Neural cell (in vitro differentiated cells): ENCODE measurements at regions not wholly inside any gene's neighbourhood (a gene's known extent, or its start where the extent isn't known, plus 50 kb on each side); places are given as distances from the start of the nearest gene placed in this dataset.

ENCODE experiments used
- H2AFZ ChIP-seq: fragments of 200-600, 300-800 bp; sonication (generic), shearing (Covaris generic); 2 replicates; pipeline ENCODE4 v1.6.0; 2014; ENCODE audit warnings: low read depth, mild to moderate bottlenecking, antibody characterized with exemption, low read length, moderate library complexity
- H3F3A ChIP-seq: fragments of 200-600 bp; shearing (Covaris generic); 2 replicates; pipeline ENCODE4 v1.6.1; 2016; ENCODE audit warnings: mild to moderate bottlenecking, moderate library complexity, mixed read lengths, antibody characterized with exemption, low read length; ENCODE audit not compliant: insufficient read depth, poor library complexity, severe bottlenecking
- H3K27ac ChIP-seq: fragments of 200-600, 300-800 bp; sonication (generic), shearing (Covaris generic); 2 replicates; pipeline ENCODE4 v1.5.1; 2014; ENCODE audit warnings: mild to moderate bottlenecking, low read length, moderate library complexity
- H3K27me3 ChIP-seq: fragments of 300-800, 200-600 bp; sonication (generic), shearing (Covaris generic); 2 replicates; pipeline ENCODE4 v1.6.0; 2014; ENCODE audit warnings: mild to moderate bottlenecking, low read depth, low read length, moderate library complexity; ENCODE audit not compliant: insufficient read depth
- H3K36me3 ChIP-seq: fragments of 300-800, 200-600 bp; sonication (generic), shearing (Covaris generic); 2 replicates; pipeline ENCODE4 v1.5.1; 2014; ENCODE audit warnings: mild to moderate bottlenecking, antibody characterized with exemption, low read length, moderate library complexity; ENCODE audit not compliant: insufficient read depth
- H3K4me2 ChIP-seq: fragments of 300-800, 200-600 bp; sonication (generic), shearing (Covaris generic); 2 replicates; pipeline ENCODE4 v1.6.0; 2014; ENCODE audit warnings: mild to moderate bottlenecking, low read length
- H3K4me3 ChIP-seq: fragments of 300-800, 200-600 bp; sonication (generic), shearing (Covaris generic); 2 replicates; pipeline ENCODE4 v1.5.1; 2014; ENCODE audit warnings: mild to moderate bottlenecking, low read length, moderate library complexity
- H3K79me2 ChIP-seq: fragments of 200-600 bp; shearing (Covaris generic); replicated peaks from 2 replicates; pipeline ENCODE4 v1.6.0; 2014; ENCODE audit warnings: mild to moderate bottlenecking, low read length, moderate library complexity; ENCODE audit not compliant: insufficient read depth
- H3K9ac ChIP-seq: fragments of 300-800, 200-600 bp; sonication (generic), shearing (Covaris generic); 2 replicates; pipeline ENCODE4 v1.6.1; 2016; ENCODE audit warnings: mild to moderate bottlenecking, low read length, mixed read lengths
- H3K9me2 ChIP-seq: fragments of 200-600 bp; shearing (Covaris generic); 2 replicates; pipeline ENCODE4 v1.6.1; 2016; ENCODE audit warnings: mild to moderate bottlenecking, low read length, mixed read lengths; ENCODE audit not compliant: insufficient read depth
- H3K9me3 ChIP-seq: fragments of 200-600, 300-800 bp; sonication (generic), shearing (Covaris generic); 2 replicates; pipeline ENCODE4 v1.6.1; 2016; ENCODE audit warnings: mild to moderate bottlenecking, mixed run types, low read length, moderate library complexity, mixed read lengths
- H4K20me1 ChIP-seq: fragments of 200-600 bp; shearing (Covaris generic); 2 replicates; pipeline ENCODE4 v1.6.1; 2016; ENCODE audit warnings: mild to moderate bottlenecking, mixed run types; ENCODE audit not compliant: insufficient read depth
- CTCF ChIP-seq: fragments of 450-650 bp; IDR thresholded peaks from 2 replicates; pipeline ENCODE4 v1.5.1; 2014; ENCODE audit warnings: antibody characterized with exemption, mild to moderate bottlenecking, moderate library complexity; ENCODE audit not compliant: poor library complexity, severe bottlenecking
- EP300 ChIP-seq: fragments of 450-650 bp; conservative IDR thresholded peaks from 2 replicates; pipeline ENCODE4 v1.6.1; 2014; ENCODE audit warnings: antibody characterized with exemption, mild to moderate bottlenecking, moderate library complexity; ENCODE audit not compliant: poor library complexity, severe bottlenecking
- EZH2 ChIP-seq: fragments of 200-600, 300-800 bp; shearing (Covaris generic), sonication (generic); IDR thresholded peaks from 2 replicates; pipeline ENCODE4 v1.6.1; 2014; ENCODE audit warnings: antibody characterized with exemption, low read length, borderline replicate concordance, mild to moderate bottlenecking; ENCODE audit not compliant: insufficient read depth, poor library complexity, severe bottlenecking
- MXI1 ChIP-seq: fragments of 450-650 bp; conservative IDR thresholded peaks from 2 replicates; pipeline ENCODE4 v1.6.1; 2014; ENCODE audit warnings: antibody characterized with exemption, mild to moderate bottlenecking; ENCODE audit not compliant: poor library complexity, severe bottlenecking
- POLR2AphosphoS5 ChIP-seq: IDR thresholded peaks from 2 replicates; pipeline ENCODE4 v1.6.1; 2012
- RAD21 ChIP-seq: fragments of 450-650 bp; conservative IDR thresholded peaks from 2 replicates; pipeline ENCODE4 v1.6.1; 2014; ENCODE audit warnings: antibody characterized with exemption, mild to moderate bottlenecking, moderate library complexity
- REST ChIP-seq: IDR thresholded peaks from 2 replicates; pipeline ENCODE4 v1.6.1; 2012; ENCODE audit warnings: borderline replicate concordance
- SMC3 ChIP-seq: fragments of 450-650 bp; conservative IDR thresholded peaks from 2 replicates; pipeline ENCODE4 v1.6.1; 2014; ENCODE audit warnings: antibody characterized with exemption, mild to moderate bottlenecking, moderate library complexity; ENCODE audit not compliant: poor library complexity
- TAF1 ChIP-seq: IDR thresholded peaks from 2 replicates; pipeline ENCODE4 v1.6.1; 2012; ENCODE audit warnings: low read depth

- TF ChIP-seq REST (no peak), SMC3 (no peak), RAD21 (no peak), EZH2 (no peak), EP300 (no peak), MXI1 (no peak), CTCF (no peak), TAF1 (no peak), POLR2AphosphoS5 (no peak)
- Histone ChIP-seq H3K4me2 (no peak overlapping the region), H3K9me3 (no peaks in the 10 kb centered on the region), H3K9ac (no peak overlapping the region), H3F3A (no peaks in the 10 kb centered on the region), H2AFZ (no peak overlapping the region), H3K27me3 (no peaks in the 10 kb centered on the region), H3K36me3 (no peaks in the 10 kb centered on the region), H4K20me1 (no peaks in the 10 kb centered on the region), H3K9me2 (no peaks in the 10 kb centered on the region), H3K27ac (no peak overlapping the region), H3K79me2 (no peaks in the 10 kb centered on the region), H3K4me3 (no peak overlapping the region)
Measured at GRCh38 chr12:54795644-54796043, 58.7 kb upstream of the MUCL1 start.

GRCh38 chr12:54786081-54786480, 68.2 kb upstream of the MUCL1 start:
- Histone ChIP-seq H3K9me3 (peaks cover 6% of the 10 kb centered on the region), H3K79me2 (no peaks in the 10 kb centered on the region), H3K36me3 (no peaks in the 10 kb centered on the region), H3K27ac (no peak overlapping the region), H3K9ac (no peak overlapping the region), H3K4me3 (no peak overlapping the region), H2AFZ (no peak overlapping the region), H3K27me3 (no peaks in the 10 kb centered on the region), H3K4me2 (no peak overlapping the region), H4K20me1 (no peaks in the 10 kb centered on the region), H3F3A (no peaks in the 10 kb centered on the region), H3K9me2 (no peaks in the 10 kb centered on the region)
- TF ChIP-seq CTCF, result no peak
- TF ChIP-seq REST, result no peak
